ENCODE measurements at regions not wholly inside any gene's neighbourhood (a gene's known extent, or its start where the extent isn't known, plus 50 kb on each side); places are given as distances from the start of the nearest gene placed in this dataset.

DNA sequence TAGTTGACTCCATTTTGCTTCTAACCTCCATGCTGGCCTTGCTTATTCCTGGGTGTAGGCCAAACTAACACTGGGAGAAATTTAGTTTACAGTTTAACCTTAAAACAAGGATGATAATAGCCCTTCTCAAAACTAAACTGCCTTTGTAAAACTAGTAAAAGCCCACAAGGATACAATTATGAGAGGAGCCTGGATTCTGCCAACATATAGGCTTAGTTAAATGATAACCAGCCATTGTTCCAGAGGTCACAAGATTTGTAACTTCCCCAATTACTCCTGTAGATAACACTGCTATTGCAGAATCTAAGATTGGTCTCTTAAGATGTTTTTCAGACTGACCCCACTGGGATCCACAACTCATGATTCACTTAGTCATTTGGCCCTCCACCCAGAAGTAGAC, 2300.3 kb upstream of the C9orf72 start:
- TF ChIP-seq, protein P1, sequence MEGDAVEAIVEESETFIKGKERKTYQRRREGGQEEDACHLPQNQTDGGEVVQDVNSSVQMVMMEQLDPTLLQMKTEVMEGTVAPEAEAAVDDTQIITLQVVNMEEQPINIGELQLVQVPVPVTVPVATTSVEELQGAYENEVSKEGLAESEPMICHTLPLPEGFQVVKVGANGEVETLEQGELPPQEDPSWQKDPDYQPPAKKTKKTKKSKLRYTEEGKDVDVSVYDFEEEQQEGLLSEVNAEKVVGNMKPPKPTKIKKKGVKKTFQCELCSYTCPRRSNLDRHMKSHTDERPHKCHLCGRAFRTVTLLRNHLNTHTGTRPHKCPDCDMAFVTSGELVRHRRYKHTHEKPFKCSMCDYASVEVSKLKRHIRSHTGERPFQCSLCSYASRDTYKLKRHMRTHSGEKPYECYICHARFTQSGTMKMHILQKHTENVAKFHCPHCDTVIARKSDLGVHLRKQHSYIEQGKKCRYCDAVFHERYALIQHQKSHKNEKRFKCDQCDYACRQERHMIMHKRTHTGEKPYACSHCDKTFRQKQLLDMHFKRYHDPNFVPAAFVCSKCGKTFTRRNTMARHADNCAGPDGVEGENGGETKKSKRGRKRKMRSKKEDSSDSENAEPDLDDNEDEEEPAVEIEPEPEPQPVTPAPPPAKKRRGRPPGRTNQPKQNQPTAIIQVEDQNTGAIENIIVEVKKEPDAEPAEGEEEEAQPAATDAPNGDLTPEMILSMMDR (IDR thresholded peaks at IDR 0.05; ENCODE audit: low read length): no peak
- no peak for TF ChIP-seq EZH2 (IDR thresholded peaks at IDR 0.05; ENCODE audit: borderline replicate concordance, low read length)
